K562 (cell line): ENCODE measurements at regions not wholly inside any gene's neighbourhood (a gene's known extent, or its start where the extent isn't known, plus 50 kb on each side); places are given as distances from the start of the nearest gene placed in this dataset.

ENCODE experiments used
- TF ChIP-seq, protein P1 (sequence below): fragments of 450-650 bp; IDR thresholded peaks from 2 replicates; pipeline ENCODE4 v1.6.1; 2016; ENCODE audit warnings: mild to moderate bottlenecking, moderate library complexity

GRCh38 chr16:51271156-51271701 lies 120.2 kb upstream of the SALL1 start (continued):
- TF ChIP-seq, protein P1, sequence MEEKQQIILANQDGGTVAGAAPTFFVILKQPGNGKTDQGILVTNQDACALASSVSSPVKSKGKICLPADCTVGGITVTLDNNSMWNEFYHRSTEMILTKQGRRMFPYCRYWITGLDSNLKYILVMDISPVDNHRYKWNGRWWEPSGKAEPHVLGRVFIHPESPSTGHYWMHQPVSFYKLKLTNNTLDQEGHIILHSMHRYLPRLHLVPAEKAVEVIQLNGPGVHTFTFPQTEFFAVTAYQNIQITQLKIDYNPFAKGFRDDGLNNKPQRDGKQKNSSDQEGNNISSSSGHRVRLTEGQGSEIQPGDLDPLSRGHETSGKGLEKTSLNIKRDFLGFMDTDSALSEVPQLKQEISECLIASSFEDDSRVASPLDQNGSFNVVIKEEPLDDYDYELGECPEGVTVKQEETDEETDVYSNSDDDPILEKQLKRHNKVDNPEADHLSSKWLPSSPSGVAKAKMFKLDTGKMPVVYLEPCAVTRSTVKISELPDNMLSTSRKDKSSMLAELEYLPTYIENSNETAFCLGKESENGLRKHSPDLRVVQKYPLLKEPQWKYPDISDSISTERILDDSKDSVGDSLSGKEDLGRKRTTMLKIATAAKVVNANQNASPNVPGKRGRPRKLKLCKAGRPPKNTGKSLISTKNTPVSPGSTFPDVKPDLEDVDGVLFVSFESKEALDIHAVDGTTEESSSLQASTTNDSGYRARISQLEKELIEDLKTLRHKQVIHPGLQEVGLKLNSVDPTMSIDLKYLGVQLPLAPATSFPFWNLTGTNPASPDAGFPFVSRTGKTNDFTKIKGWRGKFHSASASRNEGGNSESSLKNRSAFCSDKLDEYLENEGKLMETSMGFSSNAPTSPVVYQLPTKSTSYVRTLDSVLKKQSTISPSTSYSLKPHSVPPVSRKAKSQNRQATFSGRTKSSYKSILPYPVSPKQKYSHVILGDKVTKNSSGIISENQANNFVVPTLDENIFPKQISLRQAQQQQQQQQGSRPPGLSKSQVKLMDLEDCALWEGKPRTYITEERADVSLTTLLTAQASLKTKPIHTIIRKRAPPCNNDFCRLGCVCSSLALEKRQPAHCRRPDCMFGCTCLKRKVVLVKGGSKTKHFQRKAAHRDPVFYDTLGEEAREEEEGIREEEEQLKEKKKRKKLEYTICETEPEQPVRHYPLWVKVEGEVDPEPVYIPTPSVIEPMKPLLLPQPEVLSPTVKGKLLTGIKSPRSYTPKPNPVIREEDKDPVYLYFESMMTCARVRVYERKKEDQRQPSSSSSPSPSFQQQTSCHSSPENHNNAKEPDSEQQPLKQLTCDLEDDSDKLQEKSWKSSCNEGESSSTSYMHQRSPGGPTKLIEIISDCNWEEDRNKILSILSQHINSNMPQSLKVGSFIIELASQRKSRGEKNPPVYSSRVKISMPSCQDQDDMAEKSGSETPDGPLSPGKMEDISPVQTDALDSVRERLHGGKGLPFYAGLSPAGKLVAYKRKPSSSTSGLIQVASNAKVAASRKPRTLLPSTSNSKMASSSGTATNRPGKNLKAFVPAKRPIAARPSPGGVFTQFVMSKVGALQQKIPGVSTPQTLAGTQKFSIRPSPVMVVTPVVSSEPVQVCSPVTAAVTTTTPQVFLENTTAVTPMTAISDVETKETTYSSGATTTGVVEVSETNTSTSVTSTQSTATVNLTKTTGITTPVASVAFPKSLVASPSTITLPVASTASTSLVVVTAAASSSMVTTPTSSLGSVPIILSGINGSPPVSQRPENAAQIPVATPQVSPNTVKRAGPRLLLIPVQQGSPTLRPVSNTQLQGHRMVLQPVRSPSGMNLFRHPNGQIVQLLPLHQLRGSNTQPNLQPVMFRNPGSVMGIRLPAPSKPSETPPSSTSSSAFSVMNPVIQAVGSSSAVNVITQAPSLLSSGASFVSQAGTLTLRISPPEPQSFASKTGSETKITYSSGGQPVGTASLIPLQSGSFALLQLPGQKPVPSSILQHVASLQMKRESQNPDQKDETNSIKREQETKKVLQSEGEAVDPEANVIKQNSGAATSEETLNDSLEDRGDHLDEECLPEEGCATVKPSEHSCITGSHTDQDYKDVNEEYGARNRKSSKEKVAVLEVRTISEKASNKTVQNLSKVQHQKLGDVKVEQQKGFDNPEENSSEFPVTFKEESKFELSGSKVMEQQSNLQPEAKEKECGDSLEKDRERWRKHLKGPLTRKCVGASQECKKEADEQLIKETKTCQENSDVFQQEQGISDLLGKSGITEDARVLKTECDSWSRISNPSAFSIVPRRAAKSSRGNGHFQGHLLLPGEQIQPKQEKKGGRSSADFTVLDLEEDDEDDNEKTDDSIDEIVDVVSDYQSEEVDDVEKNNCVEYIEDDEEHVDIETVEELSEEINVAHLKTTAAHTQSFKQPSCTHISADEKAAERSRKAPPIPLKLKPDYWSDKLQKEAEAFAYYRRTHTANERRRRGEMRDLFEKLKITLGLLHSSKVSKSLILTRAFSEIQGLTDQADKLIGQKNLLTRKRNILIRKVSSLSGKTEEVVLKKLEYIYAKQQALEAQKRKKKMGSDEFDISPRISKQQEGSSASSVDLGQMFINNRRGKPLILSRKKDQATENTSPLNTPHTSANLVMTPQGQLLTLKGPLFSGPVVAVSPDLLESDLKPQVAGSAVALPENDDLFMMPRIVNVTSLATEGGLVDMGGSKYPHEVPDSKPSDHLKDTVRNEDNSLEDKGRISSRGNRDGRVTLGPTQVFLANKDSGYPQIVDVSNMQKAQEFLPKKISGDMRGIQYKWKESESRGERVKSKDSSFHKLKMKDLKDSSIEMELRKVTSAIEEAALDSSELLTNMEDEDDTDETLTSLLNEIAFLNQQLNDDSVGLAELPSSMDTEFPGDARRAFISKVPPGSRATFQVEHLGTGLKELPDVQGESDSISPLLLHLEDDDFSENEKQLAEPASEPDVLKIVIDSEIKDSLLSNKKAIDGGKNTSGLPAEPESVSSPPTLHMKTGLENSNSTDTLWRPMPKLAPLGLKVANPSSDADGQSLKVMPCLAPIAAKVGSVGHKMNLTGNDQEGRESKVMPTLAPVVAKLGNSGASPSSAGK: no peak
